ENCODE measurements at regions not wholly inside any gene's neighbourhood (a gene's known extent, or its start where the extent isn't known, plus 50 kb on each side); places are given as distances from the start of the nearest gene placed in this dataset.

DNA sequence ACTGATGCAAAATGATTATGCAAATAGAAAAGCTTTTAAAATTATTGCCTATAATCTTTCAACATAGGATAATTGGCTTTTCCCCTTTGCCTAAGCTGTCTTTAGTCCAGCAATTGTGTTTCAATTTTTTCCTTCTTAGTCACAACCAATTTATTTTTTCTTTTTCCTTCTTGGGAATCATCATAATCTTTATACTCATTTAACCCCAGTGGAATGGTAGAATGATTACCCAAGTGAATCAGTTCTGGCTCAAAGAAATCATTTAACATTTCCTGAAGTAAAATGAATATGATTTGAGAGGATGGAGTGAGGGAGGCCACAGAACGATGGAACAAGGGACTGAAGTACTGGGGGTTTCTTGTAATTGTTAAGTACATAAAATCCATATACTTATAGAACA, 93.0 kb upstream of the CRIM1 start:
- TF ChIP-seq, protein P1, sequence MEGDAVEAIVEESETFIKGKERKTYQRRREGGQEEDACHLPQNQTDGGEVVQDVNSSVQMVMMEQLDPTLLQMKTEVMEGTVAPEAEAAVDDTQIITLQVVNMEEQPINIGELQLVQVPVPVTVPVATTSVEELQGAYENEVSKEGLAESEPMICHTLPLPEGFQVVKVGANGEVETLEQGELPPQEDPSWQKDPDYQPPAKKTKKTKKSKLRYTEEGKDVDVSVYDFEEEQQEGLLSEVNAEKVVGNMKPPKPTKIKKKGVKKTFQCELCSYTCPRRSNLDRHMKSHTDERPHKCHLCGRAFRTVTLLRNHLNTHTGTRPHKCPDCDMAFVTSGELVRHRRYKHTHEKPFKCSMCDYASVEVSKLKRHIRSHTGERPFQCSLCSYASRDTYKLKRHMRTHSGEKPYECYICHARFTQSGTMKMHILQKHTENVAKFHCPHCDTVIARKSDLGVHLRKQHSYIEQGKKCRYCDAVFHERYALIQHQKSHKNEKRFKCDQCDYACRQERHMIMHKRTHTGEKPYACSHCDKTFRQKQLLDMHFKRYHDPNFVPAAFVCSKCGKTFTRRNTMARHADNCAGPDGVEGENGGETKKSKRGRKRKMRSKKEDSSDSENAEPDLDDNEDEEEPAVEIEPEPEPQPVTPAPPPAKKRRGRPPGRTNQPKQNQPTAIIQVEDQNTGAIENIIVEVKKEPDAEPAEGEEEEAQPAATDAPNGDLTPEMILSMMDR (IDR thresholded peaks at IDR 0.05; ENCODE audit: unreplicated experiment): no peak
- peaks cover 6% of the 10 kb centered on the region for H3K9me3 Mint-ChIP-seq (ENCODE audit: low read depth)
- DNase-seq (ENCODE audit: low spot score, unreplicated experiment): no peak
- H3K27ac Mint-ChIP-seq: no peak overlapping the region
- no peak overlapping the region for H3K4me3 Mint-ChIP-seq (ENCODE audit: low read depth)
- no peaks in the 10 kb centered on the region for H3K36me3 Mint-ChIP-seq (ENCODE audit: insufficient read depth)
- no peaks in the 10 kb centered on the region for H3K4me1 Mint-ChIP-seq (ENCODE audit: low read depth)
- H3K27me3 Mint-ChIP-seq: no peaks in the 10 kb centered on the region

DNA sequence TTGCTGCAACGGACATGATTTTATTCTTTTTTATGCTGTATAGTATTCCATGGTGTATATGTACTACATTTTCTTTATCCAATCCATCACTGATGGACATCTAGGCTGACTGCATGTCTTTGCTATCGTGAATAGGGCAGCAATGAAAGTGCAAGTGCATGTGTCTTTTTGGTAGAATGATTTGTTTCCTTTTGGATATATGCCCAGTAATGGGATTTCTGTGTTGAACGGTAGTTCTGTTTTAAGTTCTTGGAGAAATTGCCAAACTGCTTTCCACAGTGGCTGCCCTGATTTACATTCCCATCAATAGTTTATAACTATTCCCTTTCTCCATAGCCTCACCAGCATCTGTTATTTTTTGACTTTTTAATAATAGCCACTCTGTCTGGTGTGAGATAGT, 99.7 kb upstream of the CRIM1 start:
- H3K4me3 Mint-ChIP-seq (ENCODE audit: low read depth): no peak overlapping the region
- H3K27me3 Mint-ChIP-seq: no peaks in the 10 kb centered on the region
- no peak for DNase-seq (ENCODE audit: low spot score, unreplicated experiment)
- H3K4me1 Mint-ChIP-seq (ENCODE audit: low read depth): no peaks in the 10 kb centered on the region
- no peaks in the 10 kb centered on the region for H3K36me3 Mint-ChIP-seq (ENCODE audit: insufficient read depth)
- no peaks in the 10 kb centered on the region for H3K9me3 Mint-ChIP-seq (ENCODE audit: low read depth)
- H3K27ac Mint-ChIP-seq: no peak overlapping the region
- TF ChIP-seq, protein P1 (IDR thresholded peaks at IDR 0.05; ENCODE audit: unreplicated experiment): no peak

DNA sequence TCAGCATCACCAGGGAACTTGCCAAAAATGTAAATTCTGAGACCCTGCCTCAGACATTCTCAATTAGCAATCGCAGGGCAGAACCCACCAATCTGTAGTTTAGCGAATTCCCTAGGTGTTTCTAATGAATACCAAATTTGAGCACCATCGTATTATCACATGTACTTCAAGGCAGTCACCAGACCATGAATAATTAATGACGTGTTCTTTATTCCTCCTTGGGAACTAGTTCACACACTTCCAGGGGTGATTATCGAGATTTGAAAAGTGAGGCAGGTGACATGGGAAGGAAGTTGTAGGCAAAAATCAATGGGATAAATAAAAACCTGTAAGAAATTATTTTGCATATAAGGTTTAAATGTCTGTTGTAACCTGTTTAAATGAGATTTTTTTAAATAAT, 102.5 kb upstream of the CRIM1 start:
- H3K4me3 Mint-ChIP-seq (ENCODE audit: low read depth): no peak overlapping the region
- no peaks in the 10 kb centered on the region for H3K36me3 Mint-ChIP-seq (ENCODE audit: insufficient read depth)
- TF ChIP-seq, protein P1 (IDR thresholded peaks at IDR 0.05; ENCODE audit: unreplicated experiment): no peak
- H3K4me1 Mint-ChIP-seq (ENCODE audit: low read depth): peaks cover 2% of the 10 kb centered on the region
- H3K9me3 Mint-ChIP-seq (ENCODE audit: low read depth): peaks cover 3% of the 10 kb centered on the region
- DNase-seq (ENCODE audit: low spot score, unreplicated experiment): no peak
- H3K27me3 Mint-ChIP-seq: no peaks in the 10 kb centered on the region
- no peak overlapping the region for H3K27ac Mint-ChIP-seq

DNA sequence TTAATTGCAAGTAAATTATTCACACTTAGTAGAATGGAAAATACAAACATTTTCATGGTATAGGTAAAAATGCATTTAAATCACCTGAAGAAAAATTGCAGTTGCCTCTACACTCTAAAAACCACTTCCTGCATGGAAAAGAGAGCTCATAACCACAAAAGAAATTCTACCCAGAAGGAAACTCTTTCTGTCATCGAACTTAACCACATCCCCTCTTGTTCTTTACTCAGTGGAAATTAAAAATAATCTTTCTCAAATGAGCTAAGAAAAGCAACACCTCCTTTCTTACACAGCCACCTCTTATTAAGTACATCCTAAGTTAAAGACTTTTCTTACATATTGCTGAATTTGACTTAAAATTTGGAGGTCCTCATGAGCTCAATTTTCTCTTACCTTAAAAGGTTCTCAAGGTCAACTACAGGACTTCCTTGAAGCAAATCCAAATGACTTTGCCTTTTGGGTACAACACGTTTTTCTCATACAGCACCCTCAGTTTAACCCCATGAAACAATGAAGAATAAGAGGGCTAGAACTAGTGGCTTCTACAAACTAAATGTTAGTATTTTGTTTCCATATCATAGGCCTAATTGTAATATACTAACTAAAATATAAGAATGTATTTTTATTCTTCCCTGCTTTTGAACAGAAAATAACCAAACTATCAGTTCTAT, 109.1 kb upstream of the CRIM1 start:
- TF ChIP-seq, protein P1 (IDR thresholded peaks at IDR 0.05; ENCODE audit: unreplicated experiment): no peak
- no peaks in the 10 kb centered on the region for H3K36me3 Mint-ChIP-seq (ENCODE audit: insufficient read depth)
- H3K27ac Mint-ChIP-seq: no peak overlapping the region
- no peaks in the 10 kb centered on the region for H3K27me3 Mint-ChIP-seq
- H3K4me3 Mint-ChIP-seq (ENCODE audit: low read depth): no peak overlapping the region
- H3K9me3 Mint-ChIP-seq (ENCODE audit: low read depth): peaks cover 3% of the 10 kb centered on the region
- no peak for DNase-seq (ENCODE audit: low spot score, unreplicated experiment)
- H3K4me1 Mint-ChIP-seq (ENCODE audit: low read depth): peaks cover 2% of the 10 kb centered on the region

DNA sequence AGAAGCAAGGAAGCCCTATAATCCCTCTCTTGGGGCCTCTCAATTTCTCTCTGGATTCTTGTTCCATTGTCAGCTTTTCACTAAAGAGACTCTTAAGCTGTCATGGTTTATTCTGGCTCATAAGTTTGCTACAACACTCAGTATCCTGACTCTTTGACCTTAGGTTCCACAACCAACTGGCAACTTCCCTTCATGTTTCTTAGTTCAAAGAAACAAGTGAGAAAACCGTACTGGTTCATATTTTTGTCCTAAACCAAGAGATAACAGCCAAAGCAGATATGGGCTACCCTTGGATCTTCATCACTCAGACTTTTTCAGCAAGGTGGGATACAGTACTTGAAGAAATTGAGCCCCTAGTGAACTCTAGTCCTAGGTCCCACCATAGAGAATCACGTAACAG, 109.9 kb upstream of the CRIM1 start:
- DNase-seq (ENCODE audit: low spot score, unreplicated experiment): no peak
- H3K9me3 Mint-ChIP-seq (ENCODE audit: low read depth): peaks cover 3% of the 10 kb centered on the region
- no peaks in the 10 kb centered on the region for H3K36me3 Mint-ChIP-seq (ENCODE audit: insufficient read depth)
- no peak overlapping the region for H3K4me3 Mint-ChIP-seq (ENCODE audit: low read depth)
- peaks cover 2% of the 10 kb centered on the region for H3K4me1 Mint-ChIP-seq (ENCODE audit: low read depth)
- TF ChIP-seq, protein P1 (IDR thresholded peaks at IDR 0.05; ENCODE audit: unreplicated experiment): no peak
- no peak overlapping the region for H3K27ac Mint-ChIP-seq
- H3K27me3 Mint-ChIP-seq: no peaks in the 10 kb centered on the region
